GM21786 (cell line): ENCODE measurements at regions not wholly inside any gene's neighbourhood (a gene's known extent, or its start where the extent isn't known, plus 50 kb on each side); places are given as distances from the start of the nearest gene placed in this dataset.

Source experiments
- ATAC-seq: cut with Tn5 transposase; IDR thresholded peaks from one replicate; pipeline ENCODE4 v1.9.1; 2021; ENCODE audit not compliant: unreplicated experiment

DNA sequence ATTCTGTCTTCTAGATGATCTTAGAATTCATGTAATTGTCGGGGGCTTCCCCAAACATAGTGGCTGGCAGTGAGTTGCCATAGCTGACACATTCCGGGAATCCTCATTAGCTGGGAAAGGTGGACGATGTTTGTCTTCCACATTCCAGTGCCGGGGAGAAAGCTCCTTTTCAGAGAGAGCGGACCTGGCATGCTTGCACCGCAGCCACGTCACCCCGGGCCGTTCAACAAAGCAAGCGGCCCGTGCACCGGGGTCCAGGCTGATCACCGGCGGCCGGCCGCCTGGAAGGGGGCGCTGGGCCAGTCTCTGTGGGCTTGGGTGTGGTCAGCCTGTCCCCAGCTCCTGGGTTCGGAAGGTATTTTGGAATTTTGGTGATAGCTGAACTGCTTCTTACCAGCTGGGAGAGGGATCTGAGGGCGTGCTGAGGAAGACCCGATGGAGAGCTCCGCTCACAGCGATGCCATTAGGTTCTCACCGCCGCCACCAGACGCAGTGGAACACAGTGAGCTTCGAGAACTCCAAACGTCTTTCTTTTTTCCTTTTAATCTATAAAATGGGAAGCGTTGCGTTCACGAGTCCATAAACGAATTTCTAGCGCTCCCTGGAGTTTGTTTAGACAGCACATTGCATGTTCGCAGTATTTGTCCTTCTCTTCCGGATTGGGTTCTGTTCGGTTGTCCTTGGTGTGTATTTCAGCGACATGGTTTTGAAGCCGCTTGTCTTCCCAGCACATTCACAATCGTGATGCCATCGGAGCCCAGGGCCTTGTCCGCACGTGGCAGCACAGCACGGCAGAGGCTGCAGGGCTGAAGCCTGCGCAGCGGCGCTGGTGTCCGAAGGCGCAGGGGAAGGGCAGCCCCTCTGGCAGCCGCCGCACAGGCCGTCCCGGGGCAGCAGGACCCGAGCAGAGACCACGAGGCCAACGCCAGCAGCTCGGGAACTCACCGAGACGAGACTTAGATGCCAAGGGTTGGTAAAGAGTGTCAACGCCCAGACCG, 557.6 kb downstream of the QKI start:
- ATAC-seq: no peak

DNA sequence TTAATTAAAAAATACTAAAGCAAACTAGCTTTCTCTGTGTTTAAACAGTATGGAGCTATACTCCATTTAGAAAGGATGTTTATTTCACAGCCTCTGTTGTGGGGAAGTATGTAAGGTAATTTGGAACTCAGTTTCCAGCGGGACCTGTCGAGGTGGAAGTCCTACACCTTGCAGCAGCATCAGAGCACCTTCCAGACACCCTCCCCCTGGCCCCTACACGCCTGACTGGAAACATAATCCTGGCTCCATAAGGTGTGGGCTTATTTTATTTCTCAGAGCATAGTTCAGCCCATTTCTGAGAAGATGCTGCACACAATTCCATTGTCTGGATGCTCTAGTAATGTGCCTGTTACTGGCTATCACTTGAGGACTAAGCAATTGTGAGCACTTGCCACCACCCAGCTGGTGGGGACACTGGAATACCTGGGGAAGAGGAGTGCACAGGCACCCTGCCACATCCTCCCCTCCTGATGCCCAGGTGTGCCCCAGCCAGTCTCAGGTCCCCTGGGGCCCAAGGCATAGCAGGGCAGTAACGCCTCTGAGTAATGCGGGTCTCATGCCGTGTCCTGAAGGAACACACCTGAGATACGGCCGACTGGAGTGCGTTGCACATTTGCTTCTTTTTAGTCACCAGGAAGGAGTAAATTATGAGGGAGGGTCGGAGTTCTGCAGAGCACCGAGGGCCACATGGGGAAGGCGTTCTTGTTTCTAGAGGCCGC, 556.5 kb downstream of the QKI start:
- no peak for ATAC-seq

DNA sequence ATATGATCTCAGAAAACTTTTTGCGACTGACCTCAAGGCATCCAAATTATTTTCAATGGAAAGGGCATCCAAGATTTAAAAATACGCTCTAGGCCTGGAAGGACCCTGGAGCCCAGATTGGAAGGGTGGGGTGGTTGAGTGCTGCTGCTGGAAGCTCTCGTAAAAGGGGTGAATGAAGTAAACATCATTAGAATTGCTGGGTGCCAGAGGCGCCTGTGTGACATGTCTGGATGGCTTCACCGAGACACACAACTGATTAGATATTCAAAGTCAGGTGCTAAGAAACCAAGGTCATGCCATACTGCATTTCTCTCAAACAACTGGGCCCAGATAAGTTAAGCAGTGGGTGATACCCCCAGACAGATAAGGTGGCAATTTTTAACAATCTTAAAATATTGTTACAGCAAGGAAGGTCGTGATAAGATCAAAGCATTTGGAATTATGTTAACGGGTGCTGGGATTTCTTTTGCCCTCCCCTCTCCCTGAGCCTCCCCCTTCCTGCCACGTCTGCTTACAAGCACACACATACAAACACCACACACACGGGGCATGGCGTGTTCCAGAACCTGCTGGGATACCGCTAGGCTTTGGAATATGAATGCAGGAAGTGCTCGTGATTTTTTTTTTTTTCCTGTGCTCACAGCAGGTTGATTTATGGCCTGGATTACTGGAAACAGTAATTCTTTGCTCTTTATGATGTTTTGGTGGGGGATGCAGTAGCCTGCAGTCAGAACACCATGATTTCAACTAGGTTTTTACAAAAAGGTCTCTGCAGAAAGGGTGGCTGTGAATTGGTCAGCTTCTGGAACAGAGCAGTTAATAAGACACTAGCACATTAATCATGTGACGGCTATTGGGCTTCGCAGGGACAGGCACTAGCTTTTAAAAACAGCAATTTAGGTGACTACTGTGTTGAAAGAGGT, 551.2 kb downstream of the QKI start:
- no peak for ATAC-seq

DNA sequence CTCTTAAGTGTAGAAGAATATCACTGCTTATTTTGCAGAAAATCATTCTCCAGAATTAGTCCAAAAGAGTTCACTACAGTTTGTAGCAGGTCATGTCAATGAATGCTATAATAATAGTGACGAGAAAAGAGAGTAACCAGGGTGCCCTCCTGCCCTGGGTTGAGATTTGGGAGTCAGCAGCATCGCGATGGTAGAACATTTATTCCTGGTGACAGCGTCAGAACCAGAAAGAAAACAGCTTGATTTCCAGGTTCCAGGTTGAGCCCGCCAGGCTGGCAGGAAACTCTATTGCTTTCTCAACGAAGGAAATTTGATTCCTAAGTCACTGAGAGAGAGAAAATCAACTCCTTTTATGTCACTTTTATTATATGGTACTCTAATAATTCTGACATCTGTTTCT, 550.3 kb downstream of the QKI start:
- ATAC-seq: no peak

- no peak for ATAC-seq
These were observed 548.9 kb downstream of the QKI start for GRCh38 chr6:163963205-163964120.

- no peak for ATAC-seq
These were observed 548.2 kb downstream of the QKI start for GRCh38 chr6:163962627-163963117.

GRCh38 chr6:163960128-163960527, 545.6 kb downstream of the QKI start:
- no peak for ATAC-seq

- no peak for ATAC-seq
These were observed 544.1 kb downstream of the QKI start for GRCh38 chr6:163958646-163959045.

DNA sequence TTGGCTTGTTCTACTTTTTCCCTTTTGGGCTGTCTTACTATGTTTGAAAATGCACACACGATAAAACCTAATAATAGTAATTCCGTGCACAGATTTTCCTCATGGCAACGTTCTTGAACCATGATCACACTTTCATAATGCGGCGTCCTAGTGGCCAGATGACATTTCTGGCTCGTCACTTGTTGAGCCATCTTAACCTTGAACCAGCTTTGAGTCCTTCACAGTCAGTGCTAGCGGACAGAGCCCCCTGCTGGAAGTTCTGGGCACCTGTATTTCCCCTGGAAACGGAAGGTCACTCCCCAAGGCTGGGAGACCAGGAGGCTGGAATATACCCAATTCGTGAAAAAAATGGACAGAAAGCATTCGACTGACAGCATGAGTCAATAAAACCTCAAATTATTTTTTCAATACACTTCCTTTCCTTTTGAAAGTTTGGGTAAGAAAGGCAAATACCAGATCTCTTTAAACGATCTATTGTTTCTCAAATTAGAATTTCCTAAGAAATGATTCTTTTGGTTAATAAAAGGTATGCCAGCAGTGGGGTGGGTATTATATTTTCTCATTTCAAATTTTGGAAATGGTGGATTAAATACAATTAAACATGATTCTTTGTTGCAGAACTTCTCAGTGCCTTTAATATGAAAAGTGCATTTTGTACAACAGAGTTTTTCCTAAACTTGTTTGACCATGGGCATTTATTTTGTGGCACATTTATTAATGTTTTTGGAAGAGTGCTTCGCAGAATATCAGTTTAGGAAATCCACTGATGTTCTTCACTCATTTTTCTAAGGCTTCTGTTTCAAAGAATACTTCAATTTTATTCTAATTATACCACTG, 542.3 kb downstream of the QKI start:
- ATAC-seq: peak; percentile 99

DNA sequence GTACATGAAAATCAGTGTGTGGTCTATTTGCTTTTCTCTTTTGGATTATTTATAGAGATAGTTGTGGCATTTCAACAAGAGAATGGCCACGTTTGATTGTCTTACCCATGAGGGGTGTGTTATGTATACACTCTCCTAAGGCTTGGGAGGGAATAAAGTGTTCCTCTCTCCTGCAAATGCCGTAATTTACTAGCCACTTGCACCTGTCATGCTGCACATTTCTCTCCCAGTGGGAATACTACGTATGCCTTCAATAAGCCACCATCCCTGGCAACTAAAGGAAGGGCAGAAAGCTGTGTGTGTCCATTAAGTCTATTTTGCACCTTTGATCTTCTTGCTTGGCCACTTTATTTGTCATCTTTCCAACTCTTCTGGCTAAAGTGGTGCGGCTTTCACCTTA, 541.2 kb downstream of the QKI start:
- ATAC-seq: no peak

- ATAC-seq: no peak
These were observed 540.6 kb downstream of the QKI start for GRCh38 chr6:163955096-163955495.

GRCh38 chr6:163954088-163954775, 539.7 kb downstream of the QKI start:
- ATAC-seq: no peak

- no peak for ATAC-seq
These were observed 537.5 kb downstream of the QKI start for GRCh38 chr6:163952005-163952404.

DNA sequence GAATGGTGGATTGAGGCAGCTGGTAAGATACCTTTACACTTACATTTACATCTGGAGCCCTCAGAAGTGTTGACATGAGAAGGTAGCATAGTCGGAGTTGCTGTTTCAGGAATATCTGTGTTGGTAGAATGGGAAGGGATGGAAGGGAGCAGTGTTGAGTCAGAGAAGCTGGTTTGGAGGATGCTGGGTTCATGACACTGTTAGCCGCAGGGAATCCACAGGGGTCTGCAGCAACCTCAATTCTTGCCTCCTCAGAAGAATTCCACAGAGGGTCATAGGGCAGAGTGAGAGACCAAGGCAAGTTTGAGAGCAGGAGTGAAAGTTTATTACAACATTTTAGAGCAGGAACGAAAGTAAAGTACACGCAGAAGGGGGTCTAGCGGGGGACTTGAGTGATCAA, 536.8 kb downstream of the QKI start:
- no peak for ATAC-seq

GRCh38 chr6:163950159-163950558, 535.6 kb downstream of the QKI start:
- ATAC-seq: no peak

- ATAC-seq: no peak
These were observed 534.9 kb downstream of the QKI start for GRCh38 chr6:163949431-163949830.

- no peak for ATAC-seq
These were observed 533.7 kb downstream of the QKI start for GRCh38 chr6:163948250-163948649.

GRCh38 chr6:163947276-163947675, 532.8 kb downstream of the QKI start:
- ATAC-seq: no peak
